ENCODE measurements at regions not wholly inside any gene's neighbourhood (a gene's known extent, or its start where the extent isn't known, plus 50 kb on each side); places are given as distances from the start of the nearest gene placed in this dataset.

DNA sequence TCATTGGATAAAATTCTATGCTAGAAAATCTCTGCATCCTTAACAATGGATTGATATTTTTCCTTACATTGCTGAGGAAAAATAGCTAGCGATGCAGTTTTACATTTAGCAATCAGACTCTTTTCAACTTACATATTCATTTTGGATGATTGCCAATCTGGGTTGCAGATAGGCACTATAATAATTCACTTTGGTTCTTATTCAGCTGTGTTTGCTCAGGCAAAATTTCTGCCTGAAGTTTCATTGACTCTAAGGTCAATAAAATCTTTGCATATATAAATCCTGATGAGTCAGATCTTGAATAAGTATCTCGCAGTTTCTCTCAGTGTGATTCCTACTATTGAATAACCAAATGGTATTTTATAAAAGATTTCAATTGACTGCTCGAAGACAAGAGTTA lies 1105.8 kb downstream of the CDH18 start:
- ATAC-seq (no peak), DNase-seq (no peak)
- no peaks in the 10 kb centered on the region for H3K4me1 Mint-ChIP-seq
- H3K27ac Mint-ChIP-seq = no peak overlapping the region
- H3K4me3 Mint-ChIP-seq = no peak overlapping the region
- H3K9me3 Mint-ChIP-seq = peaks cover 2% of the 10 kb centered on the region
- no peaks in the 10 kb centered on the region for H3K36me3 Mint-ChIP-seq (ENCODE audit: low read depth)
- no peaks in the 10 kb centered on the region for H3K27me3 Mint-ChIP-seq

- DNase-seq (no peak), ATAC-seq (no peak)
- Mint-ChIP-seq H3K27me3 (no peaks in the 10 kb centered on the region), H3K4me1 (no peaks in the 10 kb centered on the region), H3K36me3 (ENCODE audit: low read depth) (no peaks in the 10 kb centered on the region), H3K4me3 (no peak overlapping the region), H3K9me3 (no peaks in the 10 kb centered on the region), H3K27ac (no peak overlapping the region)
These were observed 1099.2 kb downstream of the CDH18 start for GRCh38 chr5:18888821-18889220.

GRCh38 chr5:18900644-18901043 lies 1087.4 kb downstream of the CDH18 start:
- H3K27me3 Mint-ChIP-seq = no peaks in the 10 kb centered on the region
- ATAC-seq (no peak), DNase-seq (no peak)
- H3K36me3 Mint-ChIP-seq (ENCODE audit: low read depth) = no peaks in the 10 kb centered on the region
- no peak overlapping the region for H3K27ac Mint-ChIP-seq
- no peak overlapping the region for H3K4me3 Mint-ChIP-seq
- H3K9me3 Mint-ChIP-seq = peaks cover 5% of the 10 kb centered on the region
- H3K4me1 Mint-ChIP-seq = no peaks in the 10 kb centered on the region

- ATAC-seq (no peak), DNase-seq (no peak)
- Mint-ChIP-seq H3K36me3 (ENCODE audit: low read depth) (no peaks in the 10 kb centered on the region), H3K9me3 (peaks cover 4% of the 10 kb centered on the region), H3K27ac (no peak overlapping the region), H3K4me3 (no peak overlapping the region), H3K27me3 (no peaks in the 10 kb centered on the region), H3K4me1 (no peaks in the 10 kb centered on the region)
These were observed 1067.0 kb downstream of the CDH18 start for GRCh38 chr5:18920966-18921365.

- Mint-ChIP-seq H3K9me3 (peaks cover 8% of the 10 kb centered on the region), H3K4me1 (no peaks in the 10 kb centered on the region), H3K27ac (no peak overlapping the region), H3K27me3 (no peaks in the 10 kb centered on the region), H3K36me3 (ENCODE audit: low read depth) (no peaks in the 10 kb centered on the region), H3K4me3 (no peak overlapping the region)
- ATAC-seq = no peak
- no peak for DNase-seq
These were observed 1055.9 kb downstream of the CDH18 start for GRCh38 chr5:18932081-18932480.

GRCh38 chr5:18944771-18945170 lies 1043.2 kb downstream of the CDH18 start:
- Mint-ChIP-seq H3K27ac (no peak overlapping the region), H3K9me3 (peaks cover 8% of the 10 kb centered on the region), H3K27me3 (no peaks in the 10 kb centered on the region), H3K4me3 (no peak overlapping the region), H3K36me3 (ENCODE audit: low read depth) (no peaks in the 10 kb centered on the region), H3K4me1 (no peaks in the 10 kb centered on the region)
- ATAC-seq (no peak), DNase-seq (no peak)

- DNase-seq = no peak
- no peak for ATAC-seq
- Mint-ChIP-seq H3K36me3 (ENCODE audit: low read depth) (no peaks in the 10 kb centered on the region), H3K27ac (no peak overlapping the region), H3K4me1 (no peaks in the 10 kb centered on the region), H3K9me3 (peaks cover 20% of the 10 kb centered on the region), H3K4me3 (no peak overlapping the region), H3K27me3 (no peaks in the 10 kb centered on the region)
These were observed 1033.8 kb downstream of the CDH18 start for GRCh38 chr5:18954239-18954638.

- DNase-seq = no peak
- no peak for ATAC-seq
- H3K27ac Mint-ChIP-seq = no peak overlapping the region
- H3K9me3 Mint-ChIP-seq = peaks cover 2% of the 10 kb centered on the region
- H3K4me3 Mint-ChIP-seq = no peak overlapping the region
- no peaks in the 10 kb centered on the region for H3K4me1 Mint-ChIP-seq
- no peaks in the 10 kb centered on the region for H3K27me3 Mint-ChIP-seq
- no peaks in the 10 kb centered on the region for H3K36me3 Mint-ChIP-seq (ENCODE audit: low read depth)
These were observed 1028.5 kb downstream of the CDH18 start for GRCh38 chr5:18959535-18959934.

DNA sequence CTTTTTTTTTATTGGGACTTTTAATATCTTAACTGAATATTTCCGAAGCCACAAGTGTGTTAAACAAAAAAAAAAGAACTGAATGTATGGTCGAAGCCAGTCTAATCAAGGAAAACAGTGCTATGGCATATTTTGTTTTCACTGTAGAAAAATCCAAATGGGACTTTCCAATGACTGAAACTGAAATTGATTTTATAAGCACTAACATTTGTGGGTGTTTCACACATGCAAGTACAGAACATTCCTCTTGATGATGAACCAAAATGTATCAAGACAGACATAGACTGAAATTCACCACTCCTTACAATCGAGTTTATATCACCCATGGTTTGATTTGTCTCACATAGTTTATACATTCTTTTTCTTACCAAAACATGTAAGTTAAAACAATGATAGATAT lies 1026.8 kb downstream of the CDH18 start:
- Mint-ChIP-seq H3K9me3 (peaks cover 8% of the 10 kb centered on the region), H3K27me3 (no peaks in the 10 kb centered on the region), H3K4me3 (no peak overlapping the region), H3K27ac (no peak overlapping the region), H3K36me3 (ENCODE audit: low read depth) (no peaks in the 10 kb centered on the region), H3K4me1 (no peaks in the 10 kb centered on the region)
- DNase-seq (no peak), ATAC-seq (no peak)

DNA sequence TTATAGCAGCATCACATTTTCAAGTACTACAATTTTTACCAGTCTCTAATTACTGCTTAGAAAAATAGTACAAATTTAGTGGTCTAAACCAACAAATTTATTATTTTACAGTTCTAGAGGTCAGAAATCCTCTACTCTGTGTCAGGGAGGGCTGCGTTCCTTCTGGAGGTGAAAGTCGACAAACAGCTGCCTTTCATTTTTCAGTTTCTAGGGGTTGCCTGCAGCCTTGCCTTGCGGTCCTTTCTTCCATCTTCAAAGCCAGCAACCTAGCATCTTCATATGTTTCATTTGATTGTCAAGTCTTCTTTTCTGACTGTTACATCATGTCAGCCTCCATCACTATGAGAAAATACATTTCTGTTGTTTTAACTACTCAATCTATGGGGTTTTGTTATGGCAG lies 1022.1 kb downstream of the CDH18 start:
- peaks cover 12% of the 10 kb centered on the region for H3K9me3 Mint-ChIP-seq
- H3K4me3 Mint-ChIP-seq = no peak overlapping the region
- no peaks in the 10 kb centered on the region for H3K4me1 Mint-ChIP-seq
- H3K27me3 Mint-ChIP-seq = no peaks in the 10 kb centered on the region
- no peak overlapping the region for H3K27ac Mint-ChIP-seq
- DNase-seq (no peak), ATAC-seq (no peak)
- no peaks in the 10 kb centered on the region for H3K36me3 Mint-ChIP-seq (ENCODE audit: low read depth)

DNA sequence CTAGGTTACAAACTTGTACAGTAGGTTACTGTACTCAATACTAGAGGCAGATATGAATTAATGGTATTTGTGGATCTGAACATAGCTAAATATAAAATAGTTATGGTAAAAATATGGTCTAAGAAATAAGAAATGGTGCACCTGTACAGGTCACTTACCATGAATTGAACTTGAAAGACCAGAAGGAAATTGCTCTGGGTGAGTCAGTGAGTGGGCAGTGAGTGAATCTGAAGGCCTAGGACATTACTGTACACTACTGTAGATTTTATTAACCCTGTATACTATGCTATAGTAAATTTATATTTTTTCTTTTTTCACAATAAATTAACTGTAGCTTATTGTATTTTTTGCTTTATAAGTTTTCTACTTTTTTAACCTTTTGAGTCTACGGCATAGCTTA lies 1020.4 kb downstream of the CDH18 start:
- peaks cover 12% of the 10 kb centered on the region for H3K9me3 Mint-ChIP-seq
- ATAC-seq (no peak), DNase-seq (no peak)
- H3K27ac Mint-ChIP-seq = no peak overlapping the region
- no peaks in the 10 kb centered on the region for H3K4me1 Mint-ChIP-seq
- no peak overlapping the region for H3K4me3 Mint-ChIP-seq
- no peaks in the 10 kb centered on the region for H3K36me3 Mint-ChIP-seq (ENCODE audit: low read depth)
- no peaks in the 10 kb centered on the region for H3K27me3 Mint-ChIP-seq

GRCh38 chr5:18968966-18969365 lies 1019.0 kb downstream of the CDH18 start:
- peaks cover 12% of the 10 kb centered on the region for H3K9me3 Mint-ChIP-seq
- no peaks in the 10 kb centered on the region for H3K36me3 Mint-ChIP-seq (ENCODE audit: low read depth)
- no peak overlapping the region for H3K4me3 Mint-ChIP-seq
- DNase-seq (no peak), ATAC-seq (no peak)
- no peaks in the 10 kb centered on the region for H3K4me1 Mint-ChIP-seq
- no peak overlapping the region for H3K27ac Mint-ChIP-seq
- H3K27me3 Mint-ChIP-seq = no peaks in the 10 kb centered on the region

- peaks cover 8% of the 10 kb centered on the region for H3K9me3 Mint-ChIP-seq
- ATAC-seq (no peak), DNase-seq (no peak)
- no peaks in the 10 kb centered on the region for H3K36me3 Mint-ChIP-seq (ENCODE audit: low read depth)
- H3K27me3 Mint-ChIP-seq = no peaks in the 10 kb centered on the region
- H3K4me1 Mint-ChIP-seq = no peaks in the 10 kb centered on the region
- H3K27ac Mint-ChIP-seq = no peak overlapping the region
- H3K4me3 Mint-ChIP-seq = no peak overlapping the region
These were observed 1018.0 kb downstream of the CDH18 start for GRCh38 chr5:18970000-18970399.

DNA sequence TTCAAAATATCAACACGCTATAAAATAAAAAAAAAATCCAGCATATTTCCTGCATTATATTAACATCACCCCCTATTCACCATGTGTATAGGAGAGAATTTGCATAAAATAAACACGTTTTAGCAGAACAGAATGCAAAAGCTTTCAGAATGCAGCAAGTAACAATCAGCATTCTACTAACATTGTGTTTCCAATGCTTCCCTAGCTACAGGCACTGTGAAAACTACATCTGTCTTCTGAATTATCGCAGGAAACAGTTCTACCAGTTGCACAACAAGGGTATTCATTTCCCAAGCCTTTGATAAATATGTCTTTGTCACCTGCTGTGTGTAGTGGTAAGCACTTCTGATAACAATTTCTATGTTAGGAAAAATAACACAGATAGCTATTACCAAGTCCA lies 1015.8 kb downstream of the CDH18 start:
- DNase-seq (no peak), ATAC-seq (no peak)
- H3K4me1 Mint-ChIP-seq = no peaks in the 10 kb centered on the region
- H3K9me3 Mint-ChIP-seq = peaks cover 3% of the 10 kb centered on the region
- no peaks in the 10 kb centered on the region for H3K27me3 Mint-ChIP-seq
- no peak overlapping the region for H3K4me3 Mint-ChIP-seq
- no peak overlapping the region for H3K27ac Mint-ChIP-seq
- no peaks in the 10 kb centered on the region for H3K36me3 Mint-ChIP-seq (ENCODE audit: low read depth)

DNA sequence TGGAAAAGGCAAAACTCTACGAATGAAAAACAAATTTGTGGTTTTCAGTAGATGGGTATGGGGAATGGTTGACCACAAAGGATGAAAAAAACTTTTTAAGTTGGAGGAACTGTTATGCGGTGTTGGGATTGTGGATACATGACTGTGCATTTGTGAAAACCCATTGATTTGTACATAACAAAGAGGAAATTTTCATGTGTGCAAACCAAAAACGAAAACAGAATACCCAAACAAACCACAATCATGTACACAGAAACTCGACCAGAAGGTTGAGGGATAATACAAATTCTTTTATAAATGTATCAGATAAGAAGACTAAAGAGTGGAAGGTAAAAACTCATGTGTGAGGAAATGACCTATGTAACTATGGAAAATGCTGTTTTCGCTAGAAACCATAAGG lies 1012.4 kb downstream of the CDH18 start:
- no peak for ATAC-seq
- no peak for DNase-seq
- Mint-ChIP-seq H3K27me3 (no peaks in the 10 kb centered on the region), H3K27ac (no peak overlapping the region), H3K36me3 (ENCODE audit: low read depth) (no peaks in the 10 kb centered on the region), H3K4me1 (no peaks in the 10 kb centered on the region), H3K9me3 (no peaks in the 10 kb centered on the region), H3K4me3 (no peak overlapping the region)

GRCh38 chr5:18977880-18978279 lies 1010.1 kb downstream of the CDH18 start:
- H3K27ac Mint-ChIP-seq = no peak overlapping the region
- no peaks in the 10 kb centered on the region for H3K27me3 Mint-ChIP-seq
- no peaks in the 10 kb centered on the region for H3K36me3 Mint-ChIP-seq (ENCODE audit: low read depth)
- no peaks in the 10 kb centered on the region for H3K9me3 Mint-ChIP-seq
- ATAC-seq = no peak
- H3K4me3 Mint-ChIP-seq = no peak overlapping the region
- DNase-seq = no peak
- no peaks in the 10 kb centered on the region for H3K4me1 Mint-ChIP-seq

Measured in activated naive CD8-positive, alpha-beta T cell treated with anti-CD3 and anti-CD28 coated beads, Interleukin-2, amount 50 U/mL, for 24 hours (primary cell).